RWPE1 (cell line): ENCODE measurements at regions not wholly inside any gene's neighbourhood (a gene's known extent, or its start where the extent isn't known, plus 50 kb on each side); places are given as distances from the start of the nearest gene placed in this dataset.

Experiments used
- CTCF ChIA-PET: fragments of 350-600 bp; sonication (Branson Sonifier 250); formaldehyde crosslinking; extraction: SDS; loops from one replicate; lab custom pipeline; 2021; lab: Yijun Ruan, JAX
- POLR2A ChIA-PET: fragments of 400-600 bp; formaldehyde crosslinking; extraction: SDS; loops from one replicate; lab custom pipeline; 2020; ENCODE audit warnings: antibody characterized with exemption; ENCODE audit not compliant: low non-redundant PET; lab: Yijun Ruan, JAX
- DNase-seq: peaks from one replicate; pipeline ENCODE4 v3.0.0; 2012; ENCODE audit warnings: low spot score
- H3K27ac ChIP-seq: fragments of 450-650 bp; 2 replicates; pipeline ENCODE4 v1.5.1; 2017
- CTCF ChIP-seq: fragments of 450-650 bp; conservative IDR thresholded peaks from 2 replicates; pipeline ENCODE4 v1.5.1; 2017; ENCODE audit warnings: low read depth, mild to moderate bottlenecking

GRCh38 chr4:116668190-116668589, 417.2 kb downstream of the TRAM1L1 start:
- CTCF ChIA-PET: no interaction called here
- H3K27ac ChIP-seq: no peak overlapping the region
- POLR2A ChIA-PET: no interaction called here
- DNase-seq: no peak
- TF ChIP-seq CTCF: no peak

GRCh38 chr4:116665716-116666115, 419.7 kb downstream of the TRAM1L1 start:
- no peak for TF ChIP-seq CTCF
- no peak overlapping the region for H3K27ac ChIP-seq
- POLR2A ChIA-PET: no interaction called here
- DNase-seq: no peak
- CTCF ChIA-PET: no interaction called here

GRCh38 chr4:116664198-116664597, 421.2 kb downstream of the TRAM1L1 start:
- CTCF ChIA-PET: interaction anchor here (0.6 kb wide), 1 partner anchor 11 kb away, joined by 5 read pairs; no protein-coding TSS in a partner anchor
- DNase-seq: no peak
- POLR2A ChIA-PET: no interaction called here
- TF ChIP-seq CTCF: no peak
- no peak overlapping the region for H3K27ac ChIP-seq

GRCh38 chr4:116639070-116639577, 446.3 kb downstream of the TRAM1L1 start:
- DNase-seq: no peak
- CTCF ChIA-PET: no interaction called here

GRCh38 chr4:116638592-116638991, 446.8 kb downstream of the TRAM1L1 start:
- no peak for TF ChIP-seq CTCF
- POLR2A ChIA-PET: no interaction called here
- no peak for DNase-seq

More at GRCh38 chr4:116639070-116639577, 446.3 kb downstream of the TRAM1L1 start:
- H3K27ac ChIP-seq: no peak overlapping the region
- no peak for TF ChIP-seq CTCF
- POLR2A ChIA-PET: no interaction called here

GRCh38 chr4:116636917-116637316, 448.5 kb downstream of the TRAM1L1 start:
- DNase-seq: no peak
- CTCF ChIA-PET: interaction anchor here (0.5 kb wide), 1 partner anchor 46 kb away, joined by 4 read pairs; no protein-coding TSS in a partner anchor

More at GRCh38 chr4:116638592-116638991, 446.8 kb downstream of the TRAM1L1 start:
- no peak overlapping the region for H3K27ac ChIP-seq
- CTCF ChIA-PET: no interaction called here

More at GRCh38 chr4:116636917-116637316, 448.5 kb downstream of the TRAM1L1 start:
- POLR2A ChIA-PET: no interaction called here
- no peak overlapping the region for H3K27ac ChIP-seq
- no peak for TF ChIP-seq CTCF
